IMR-90 (cell line): ENCODE measurements at regions not wholly inside any gene's neighbourhood (a gene's known extent, or its start where the extent isn't known, plus 50 kb on each side); places are given as distances from the start of the nearest gene placed in this dataset.

Source experiments
- ATAC-seq: fragments of 200-7000 bp; cut with Tn5 transposase; 2 replicates; pipeline ENCODE4 v1.9.1; 2020; ENCODE audit warnings: low read depth, mild to moderate bottlenecking, moderate library complexity
- BruUV-seq: library from RNA; stranded (reverse); fragments of 400-500 nt; replicated peaks from 2 replicates; lab custom pipeline; 2021; lab: Mats Ljungman, UMichigan
- CTCF ChIA-PET: fragments of 300-600 bp; formaldehyde crosslinking; extraction: SDS; loops from one replicate; lab custom pipeline; 2021; ENCODE audit warnings: antibody characterized with exemption; lab: Yijun Ruan, JAX
- POLR2A ChIA-PET: fragments of 300-600 bp; sonication (Branson Sonifier 250); formaldehyde crosslinking; loops from one replicate; lab custom pipeline; 2022; ENCODE audit warnings: antibody characterized with exemption; ENCODE audit not compliant: unreplicated experiment; lab: Charles Lee
- DNase-seq: peaks from one replicate; pipeline ENCODE4 v3.0.0; 2013
- H2AFZ ChIP-seq: replicated peaks from 2 replicates; pipeline ENCODE3; 2013; ENCODE audit warnings: low read length, mild to moderate bottlenecking; ENCODE audit not compliant: poor library complexity
- H2AK5ac ChIP-seq: 2 replicates; pipeline ENCODE4 v1.6.1; 2013; ENCODE audit warnings: low read depth, low read length, inconsistent platforms
- H2AK9ac ChIP-seq: replicated peaks from 2 replicates; pipeline ENCODE3; 2013; ENCODE audit warnings: mild to moderate bottlenecking, low read depth, low read length, moderate library complexity; ENCODE audit not compliant: poor library complexity
- H2BK120ac ChIP-seq: 2 replicates; pipeline ENCODE4 v1.6.1; 2013; ENCODE audit warnings: low read depth, low read length, inconsistent platforms
- H2BK15ac ChIP-seq: 3 replicates; pipeline ENCODE4 v1.6.1; 2013; ENCODE audit warnings: low read depth, low read length, inconsistent platforms
- H2BK20ac ChIP-seq: 2 replicates; pipeline ENCODE4 v1.6.1; 2013; ENCODE audit warnings: low read depth, mild to moderate bottlenecking, inconsistent platforms, low read length, moderate library complexity
- H2BK5ac ChIP-seq: 2 replicates; pipeline ENCODE4 v1.6.1; 2013; ENCODE audit warnings: mild to moderate bottlenecking, low read depth, low read length, inconsistent platforms; ENCODE audit not compliant: poor library complexity, severe bottlenecking
- H3K14ac ChIP-seq: replicated peaks from 2 replicates; pipeline ENCODE4 v1.6.1; 2013; ENCODE audit warnings: low read depth, low read length, inconsistent platforms
- H3K18ac ChIP-seq: 2 replicates; pipeline ENCODE4 v1.6.1; 2013; ENCODE audit warnings: low read depth, low read length, control low read depth
- H3K23ac ChIP-seq: 2 replicates; pipeline ENCODE4 v1.6.1; 2013; ENCODE audit warnings: low read depth, low read length, inconsistent platforms
- H3K27ac ChIP-seq: 2 replicates; pipeline ENCODE4 v1.5.1; 2013; ENCODE audit warnings: mild to moderate bottlenecking, control low read depth, low read length; ENCODE audit not compliant: insufficient read depth
- H3K27me3 ChIP-seq: 2 replicates; pipeline ENCODE4 v1.6.1; 2013; ENCODE audit warnings: low read length; ENCODE audit not compliant: control insufficient read depth, insufficient read depth
- H3K36me3 ChIP-seq: 2 replicates; pipeline ENCODE4 v1.6.1; 2013; ENCODE audit warnings: low read length, mixed read lengths; ENCODE audit not compliant: control insufficient read depth, insufficient read depth
- H3K4ac ChIP-seq: 2 replicates; pipeline ENCODE4 v1.6.1; 2013; ENCODE audit warnings: low read depth, low read length, inconsistent platforms
- H3K4me1 ChIP-seq: 2 replicates; pipeline ENCODE4 v1.6.1; 2013; ENCODE audit warnings: low read length, mixed read lengths; ENCODE audit not compliant: control insufficient read depth, insufficient read depth
- H3K4me2 ChIP-seq: 2 replicates; pipeline ENCODE4 v1.6.1; 2013; ENCODE audit warnings: low read depth, mild to moderate bottlenecking, control low read depth, low read length, moderate library complexity
- H3K4me3 ChIP-seq: 2 replicates; pipeline ENCODE4 v1.5.1; 2013; ENCODE audit warnings: low read depth, mild to moderate bottlenecking, control low read depth, low read length, moderate library complexity; ENCODE audit not compliant: insufficient read depth
- H3K56ac ChIP-seq: 2 replicates; pipeline ENCODE4 v1.6.1; 2013; ENCODE audit warnings: low read length, inconsistent platforms; ENCODE audit not compliant: insufficient read depth; ENCODE audit errors: extremely low read depth
- H3K79me1 ChIP-seq, 2 experiments: 2 replicates each; pipeline ENCODE4 v1.6.1; 2013; ENCODE audit warnings: low read length in 2 of 2, inconsistent platforms in 1 of 2, low read depth in 1 of 2
- H3K9ac ChIP-seq: 2 replicates; pipeline ENCODE4 v1.6.1; 2013; ENCODE audit warnings: low read depth, low read length, control low read depth
- H3K9me1 ChIP-seq: 2 replicates; pipeline ENCODE4 v1.6.1; 2013; ENCODE audit warnings: low read length, inconsistent platforms; ENCODE audit not compliant: insufficient read depth
- H3K9me3 ChIP-seq: 2 replicates; pipeline ENCODE4 v1.6.1; 2013; ENCODE audit warnings: low read length; ENCODE audit not compliant: control insufficient read depth, insufficient read depth
- H4K20me1 ChIP-seq: 2 replicates; pipeline ENCODE4 v1.6.1; 2013; ENCODE audit warnings: low read length, inconsistent platforms; ENCODE audit not compliant: insufficient read depth
- H4K5ac ChIP-seq: 2 replicates; pipeline ENCODE4 v1.6.1; 2013; ENCODE audit warnings: mild to moderate bottlenecking, low read depth, low read length, control low read depth
- H4K8ac ChIP-seq, 2 experiments: 2 replicates each; pipeline ENCODE4 v1.6.1; 2013; ENCODE audit warnings: low read depth in 2 of 2, low read length in 2 of 2, control low read depth in 1 of 2, inconsistent platforms in 1 of 2
- H4K91ac ChIP-seq: 2 replicates; pipeline ENCODE4 v1.6.1; 2013; ENCODE audit warnings: low read depth, low read length, inconsistent platforms; ENCODE audit not compliant: insufficient read depth
- CEBPB ChIP-seq: IDR thresholded peaks from 2 replicates; pipeline ENCODE4 v1.6.1; 2012; ENCODE audit warnings: low read depth, low read length, improper control_type of control experiment
- CTCF ChIP-seq: conservative IDR thresholded peaks from 2 replicates; pipeline ENCODE4 v1.5.1; 2012; ENCODE audit warnings: mild to moderate bottlenecking, low read depth, low read length, improper control_type of control experiment
- FOS ChIP-seq: fragments of 150-350 bp; IDR thresholded peaks from 2 replicates; pipeline ENCODE4 v1.6.1; 2016; ENCODE audit warnings: low read depth, low read length
- USF2 ChIP-seq: fragments of 150-350 bp; IDR thresholded peaks from 2 replicates; pipeline ENCODE4 v1.6.1; 2017; ENCODE audit warnings: mild to moderate bottlenecking, antibody characterized with exemption, low read length, low read depth
- WGBS, 2 experiments: methylation state at CpG; one replicate each; pipeline versions ENCODE4 v1.1.5 to v1.1.7; 2013; ENCODE audit warnings: missing lambda C conversion rate in 2 of 2; ENCODE audit not compliant: insufficient read length in 1 of 2; ENCODE audit errors: extremely low coverage in 2 of 2; 5-methylcytosine and 5-hydroxymethylcytosine counted together
- dilution Hi-C: fragments of 300-500 bp; cut with HindIII; formaldehyde crosslinking; loops from one replicate; pipeline ENCODE4 v1.14.3; 2018; ENCODE audit warnings: low sequenced_read_pairs; ENCODE audit not compliant: unreplicated experiment
- in situ Hi-C: fragments of 300-500 bp; cut with MboI; formaldehyde crosslinking; loops from 3 replicates; pipeline ENCODE4 v1.14.3; 2019; ENCODE audit warnings: low sequenced_read_pairs, inconsistent platforms, mixed read lengths
- intact Hi-C: fragments of 100-400 bp; cut with micrococcal nuclease; formaldehyde crosslinking; loops from 2 replicates; pipeline ENCODE4 v1.10.0; 2022

GRCh38 chr5:124630767-124631704 lies 115.4 kb downstream of the ZNF608 start:
- Histone ChIP-seq H3K36me3 (peaks cover 3% of the 10 kb centered on the region; the same call in 1 of the 2 replicates), H3K9me3 (no peaks in the 10 kb centered on the region), H3K9ac (no peak overlapping the region), H3K23ac (peak overlapping the region; percentile 88), H3K27ac (peak overlapping the region; percentile 48; the same call in 1 of the 2 replicates), H3K4me2 (no peak overlapping the region), H3K14ac (peak overlapping the region; percentile 95), H3K4me1 (peaks cover 35% of the 10 kb centered on the region), H4K5ac (peak overlapping the region; percentile 19), H2AFZ (peak overlapping the region; percentile 45), H2AK5ac (peak overlapping the region; percentile 89), H4K8ac (peak overlapping the region; percentile 62 to 83), H2BK20ac (peak overlapping the region; percentile 80), H3K9me1 (peaks cover 25% of the 10 kb centered on the region), H4K91ac (peak overlapping the region; percentile 97), H3K4me3 (no peak overlapping the region), H3K27me3 (no peaks in the 10 kb centered on the region), H3K79me1 (peaks cover 0 to 23% of the 10 kb centered on the region in 2 experiments; a peak in 2 of 4 replicates), H3K18ac (peak overlapping the region; percentile 62), H4K20me1 (no peaks in the 10 kb centered on the region), H2BK120ac (peak overlapping the region; percentile 99), H3K56ac (0 out of 2 replicates have a peak overlapping the region, but pooled peaks have one; percentile 14), H2BK5ac (peak overlapping the region; percentile 63), H3K4ac (peak overlapping the region; percentile 98), H2BK15ac (peak overlapping the region; percentile 87; the same call in 2 of the 3 replicates), H2AK9ac (peak overlapping the region; percentile 75)
- in situ Hi-C loops = no loop called here
- intact Hi-C loops = loop anchor here (5.0 kb wide), 1 partner anchor 959 kb away; no protein-coding TSS in a partner anchor
- DNase-seq (peak; percentile 65), ATAC-seq (no peak)
- TF ChIP-seq CTCF (no peak), CEBPB (no peak), FOS (peak; percentile 18; the same call in 1 of the 2 replicates), USF2 (0 out of 2 replicates have a peak, but pooled peaks have one; percentile 4)
- BruUV-seq = no TSS peak
- dilution Hi-C loops = no loop called here
- CTCF ChIA-PET = no interaction called here
- WGBS, 2 experiments = 71% methylated on average over 2 of the region's 5 CpGs; no CpG with 5 or more reads in 1 of the 2 experiments
- POLR2A ChIA-PET = no interaction called here
